Endothelial cell (in vitro differentiated cells): ENCODE measurements at regions not wholly inside any gene's neighbourhood (a gene's known extent, or its start where the extent isn't known, plus 50 kb on each side); places are given as distances from the start of the nearest gene placed in this dataset.

Experiments used
- DNase-seq: peaks from one replicate; pipeline ENCODE4 v3.0.0; 2021; ENCODE audit warnings: low spot score
- H3K27ac Mint-ChIP-seq: one replicate; pipeline ENCODE4 v1.8.0; 2021; ENCODE audit warnings: mixed read lengths, inconsistent platforms; ENCODE audit not compliant: unreplicated experiment
- H3K27me3 Mint-ChIP-seq: one replicate; pipeline ENCODE4 v1.8.0; 2021; ENCODE audit warnings: mild to moderate bottlenecking, moderate library complexity, mixed read lengths, inconsistent platforms; ENCODE audit not compliant: unreplicated experiment
- H3K36me3 Mint-ChIP-seq: one replicate; pipeline ENCODE4 v1.8.0; 2021; ENCODE audit warnings: mild to moderate bottlenecking, low read depth, mixed read lengths, inconsistent platforms; ENCODE audit not compliant: unreplicated experiment
- H3K4me1 Mint-ChIP-seq: one replicate; pipeline ENCODE4 v1.8.0; 2021; ENCODE audit warnings: mild to moderate bottlenecking, mixed read lengths, inconsistent platforms; ENCODE audit not compliant: unreplicated experiment
- H3K4me3 Mint-ChIP-seq: one replicate; pipeline ENCODE4 v1.8.0; 2021; ENCODE audit warnings: mild to moderate bottlenecking, mixed read lengths, inconsistent platforms; ENCODE audit not compliant: unreplicated experiment
- H3K9me3 Mint-ChIP-seq: one replicate; pipeline ENCODE4 v1.8.0; 2021; ENCODE audit warnings: mixed read lengths, inconsistent platforms; ENCODE audit not compliant: unreplicated experiment
- CTCF ChIP-seq: fragments of 200-600 bp; sonication (generic); IDR thresholded peaks from one replicate; pipeline ENCODE4 v1.5.0; 2021; ENCODE audit warnings: antibody characterized with exemption; ENCODE audit not compliant: unreplicated experiment

- H3K27ac Mint-ChIP-seq = no peak overlapping the region
- H3K27me3 Mint-ChIP-seq = peaks cover 2% of the 10 kb centered on the region
- H3K4me3 Mint-ChIP-seq = no peak overlapping the region
- peaks cover 47% of the 10 kb centered on the region for H3K9me3 Mint-ChIP-seq
- no peak for DNase-seq
- no peaks in the 10 kb centered on the region for H3K4me1 Mint-ChIP-seq
- no peak for TF ChIP-seq CTCF
- peaks cover 5% of the 10 kb centered on the region for H3K36me3 Mint-ChIP-seq
These were observed 1987.7 kb downstream of the TP53TG3F start for GRCh38 chr16:35447010-35447558.

- Mint-ChIP-seq H3K4me3 (no peak overlapping the region), H3K36me3 (peaks cover 11% of the 10 kb centered on the region), H3K27me3 (peaks cover 3% of the 10 kb centered on the region), H3K27ac (no peak overlapping the region), H3K4me1 (no peaks in the 10 kb centered on the region), H3K9me3 (peaks cover 52% of the 10 kb centered on the region)
- TF ChIP-seq CTCF = no peak
- no peak for DNase-seq
These were observed 1990.3 kb downstream of the TP53TG3F start for GRCh38 chr16:35449663-35450062.

GRCh38 chr16:35450648-35451047 is 1991.2 kb downstream of the TP53TG3F start:
- Mint-ChIP-seq H3K4me1 (no peaks in the 10 kb centered on the region), H3K4me3 (no peak overlapping the region), H3K9me3 (peaks cover 59% of the 10 kb centered on the region), H3K36me3 (peaks cover 14% of the 10 kb centered on the region), H3K27ac (no peak overlapping the region), H3K27me3 (peaks cover 5% of the 10 kb centered on the region)
- TF ChIP-seq CTCF = no peak
- DNase-seq = no peak

GRCh38 chr16:35452471-35452870 is 1993.1 kb downstream of the TP53TG3F start:
- peaks cover 14% of the 10 kb centered on the region for H3K36me3 Mint-ChIP-seq
- peak overlapping the region; percentile 62 for H3K4me3 Mint-ChIP-seq
- peaks cover 9% of the 10 kb centered on the region for H3K27me3 Mint-ChIP-seq
- H3K27ac Mint-ChIP-seq = no peak overlapping the region
- peaks cover 59% of the 10 kb centered on the region for H3K9me3 Mint-ChIP-seq
- no peak for DNase-seq
- no peak for TF ChIP-seq CTCF
- H3K4me1 Mint-ChIP-seq = no peaks in the 10 kb centered on the region

GRCh38 chr16:35463358-35463757 is 2003.9 kb downstream of the TP53TG3F start:
- Mint-ChIP-seq H3K4me1 (no peaks in the 10 kb centered on the region), H3K27ac (no peak overlapping the region), H3K4me3 (no peak overlapping the region), H3K27me3 (peaks cover 6% of the 10 kb centered on the region), H3K9me3 (peaks cover 28% of the 10 kb centered on the region), H3K36me3 (peaks cover 5% of the 10 kb centered on the region)
- no peak for DNase-seq
- no peak for TF ChIP-seq CTCF
